ENCODE measurements at regions not wholly inside any gene's neighbourhood (a gene's known extent, or its start where the extent isn't known, plus 50 kb on each side); places are given as distances from the start of the nearest gene placed in this dataset.

GRCh38 chr5:18792145-18792544 lies 1157.9 kb downstream of the TAF11L14 start:
- TF ChIP-seq, protein P1, sequence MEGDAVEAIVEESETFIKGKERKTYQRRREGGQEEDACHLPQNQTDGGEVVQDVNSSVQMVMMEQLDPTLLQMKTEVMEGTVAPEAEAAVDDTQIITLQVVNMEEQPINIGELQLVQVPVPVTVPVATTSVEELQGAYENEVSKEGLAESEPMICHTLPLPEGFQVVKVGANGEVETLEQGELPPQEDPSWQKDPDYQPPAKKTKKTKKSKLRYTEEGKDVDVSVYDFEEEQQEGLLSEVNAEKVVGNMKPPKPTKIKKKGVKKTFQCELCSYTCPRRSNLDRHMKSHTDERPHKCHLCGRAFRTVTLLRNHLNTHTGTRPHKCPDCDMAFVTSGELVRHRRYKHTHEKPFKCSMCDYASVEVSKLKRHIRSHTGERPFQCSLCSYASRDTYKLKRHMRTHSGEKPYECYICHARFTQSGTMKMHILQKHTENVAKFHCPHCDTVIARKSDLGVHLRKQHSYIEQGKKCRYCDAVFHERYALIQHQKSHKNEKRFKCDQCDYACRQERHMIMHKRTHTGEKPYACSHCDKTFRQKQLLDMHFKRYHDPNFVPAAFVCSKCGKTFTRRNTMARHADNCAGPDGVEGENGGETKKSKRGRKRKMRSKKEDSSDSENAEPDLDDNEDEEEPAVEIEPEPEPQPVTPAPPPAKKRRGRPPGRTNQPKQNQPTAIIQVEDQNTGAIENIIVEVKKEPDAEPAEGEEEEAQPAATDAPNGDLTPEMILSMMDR (IDR thresholded peaks at IDR 0.05), result no peak
- no peak for TF ChIP-seq POLR2A (IDR thresholded peaks at IDR 0.05)

All from adrenal gland (tissue), 5 donors.